KMS-11 (cell line): ENCODE measurements at regions not wholly inside any gene's neighbourhood (a gene's known extent, or its start where the extent isn't known, plus 50 kb on each side); places are given as distances from the start of the nearest gene placed in this dataset.

Source experiments
- H2AFZ ChIP-seq: fragments of 200-600 bp; sonication (generic); 2 replicates; pipeline ENCODE4 v1.6.1; 2016; ENCODE audit warnings: antibody characterized with exemption, mixed run types, low read depth
- H3K27ac ChIP-seq: fragments of 200-600 bp; sonication (generic); 2 replicates; pipeline ENCODE4 v1.6.1; 2016; ENCODE audit warnings: mild to moderate bottlenecking, mixed run types
- H3K27me3 ChIP-seq: fragments of 200-600 bp; sonication (generic); 2 replicates; pipeline ENCODE4 v1.6.1; 2017; ENCODE audit warnings: mild to moderate bottlenecking, low read depth, mixed run types, moderate library complexity; ENCODE audit not compliant: insufficient read depth
- H3K36me3 ChIP-seq: fragments of 200-600 bp; sonication (generic); 2 replicates; pipeline ENCODE4 v1.6.1; 2017; ENCODE audit warnings: mild to moderate bottlenecking, mixed run types; ENCODE audit not compliant: insufficient read depth
- H3K4me1 ChIP-seq: fragments of 200-600 bp; sonication (generic); 2 replicates; pipeline ENCODE4 v1.6.1; 2016; ENCODE audit warnings: mild to moderate bottlenecking, low read depth, mixed run types; ENCODE audit not compliant: poor library complexity, severe bottlenecking
- H3K4me2 ChIP-seq: fragments of 200-600 bp; sonication (generic); 2 replicates; pipeline ENCODE4 v1.7.0; 2016; ENCODE audit warnings: mild to moderate bottlenecking, mixed run types
- H3K4me3 ChIP-seq: fragments of 200-600 bp; sonication (generic); IDR thresholded peaks from 2 replicates; pipeline ENCODE4 v1.6.1; 2017; ENCODE audit warnings: low read depth, low read length, mixed read lengths; ENCODE audit not compliant: insufficient read depth
- H3K79me2 ChIP-seq: fragments of 200-600 bp; sonication (generic); 2 replicates; pipeline ENCODE4 v1.6.1; 2016; ENCODE audit warnings: low read depth, mixed run types; ENCODE audit not compliant: insufficient read depth
- H3K9ac ChIP-seq: fragments of 200-600 bp; sonication (generic); 2 replicates; pipeline ENCODE4 v1.6.1; 2016; ENCODE audit warnings: mild to moderate bottlenecking, mixed run types
- H4K20me1 ChIP-seq: fragments of 200-600 bp; sonication (generic); 2 replicates; pipeline ENCODE4 v1.6.1; 2016; ENCODE audit warnings: mild to moderate bottlenecking, mixed run types; ENCODE audit not compliant: insufficient read depth
- CTCF ChIP-seq: fragments of 200-600 bp; sonication (generic); conservative IDR thresholded peaks from 2 replicates; pipeline ENCODE4 v1.6.1; 2017; ENCODE audit warnings: low read depth, mild to moderate bottlenecking, antibody characterized with exemption, low read length, moderate library complexity, mixed read lengths

- Histone ChIP-seq H4K20me1 (no peaks in the 10 kb centered on the region), H3K36me3 (no peaks in the 10 kb centered on the region), H3K9ac (no peak overlapping the region), H3K4me3 (no peak overlapping the region), H3K4me2 (no peak overlapping the region), H2AFZ (no peak overlapping the region), H3K79me2 (no peaks in the 10 kb centered on the region), H3K27ac (no peak overlapping the region), H3K27me3 (no peaks in the 10 kb centered on the region), H3K4me1 (no peaks in the 10 kb centered on the region)
- TF ChIP-seq CTCF, result no peak
These were observed 347.1 kb downstream of the CTTN start for GRCh38 chr11:70745451-70745850.

GRCh38 chr11:70745941-70746340 is 347.6 kb downstream of the CTTN start:
- Histone ChIP-seq H3K36me3 (no peaks in the 10 kb centered on the region), H2AFZ (no peak overlapping the region), H3K4me2 (no peak overlapping the region), H4K20me1 (no peaks in the 10 kb centered on the region), H3K79me2 (no peaks in the 10 kb centered on the region), H3K4me3 (no peak overlapping the region), H3K9ac (no peak overlapping the region), H3K4me1 (no peaks in the 10 kb centered on the region), H3K27ac (no peak overlapping the region), H3K27me3 (no peaks in the 10 kb centered on the region)
- no peak for TF ChIP-seq CTCF

- Histone ChIP-seq H3K4me3 (no peak overlapping the region), H3K27ac (no peak overlapping the region), H3K4me1 (no peaks in the 10 kb centered on the region), H3K27me3 (no peaks in the 10 kb centered on the region), H3K36me3 (no peaks in the 10 kb centered on the region), H4K20me1 (no peaks in the 10 kb centered on the region), H3K9ac (no peak overlapping the region), H2AFZ (no peak overlapping the region), H3K4me2 (no peak overlapping the region), H3K79me2 (no peaks in the 10 kb centered on the region)
- TF ChIP-seq CTCF, result no peak
These were observed 348.0 kb downstream of the CTTN start for GRCh38 chr11:70746351-70746750.

- Histone ChIP-seq H4K20me1 (no peaks in the 10 kb centered on the region), H3K27ac (no peak overlapping the region), H2AFZ (no peak overlapping the region), H3K4me2 (no peak overlapping the region), H3K36me3 (no peaks in the 10 kb centered on the region), H3K9ac (no peak overlapping the region), H3K79me2 (no peaks in the 10 kb centered on the region), H3K4me1 (no peaks in the 10 kb centered on the region), H3K4me3 (no peak overlapping the region), H3K27me3 (no peaks in the 10 kb centered on the region)
- no peak for TF ChIP-seq CTCF
These were observed 349.0 kb downstream of the CTTN start for GRCh38 chr11:70747285-70747684.

GRCh38 chr11:70747921-70748320 is 349.6 kb downstream of the CTTN start:
- Histone ChIP-seq H3K4me3 (no peak overlapping the region), H3K4me2 (no peak overlapping the region), H4K20me1 (no peaks in the 10 kb centered on the region), H3K9ac (no peak overlapping the region), H3K36me3 (no peaks in the 10 kb centered on the region), H3K27ac (no peak overlapping the region), H3K79me2 (no peaks in the 10 kb centered on the region), H2AFZ (no peak overlapping the region), H3K27me3 (no peaks in the 10 kb centered on the region), H3K4me1 (no peaks in the 10 kb centered on the region)
- TF ChIP-seq CTCF, result no peak
